Transverse colon (tissue), 4 donors: ENCODE measurements at regions not wholly inside any gene's neighbourhood (a gene's known extent, or its start where the extent isn't known, plus 50 kb on each side); places are given as distances from the start of the nearest gene placed in this dataset.

ENCODE experiments used
- DNase-seq: peaks from one replicate; pipeline ENCODE4 v3.0.0-alpha.2; 2019
- H3K27ac ChIP-seq, 4 donors: fragments of 200-600 bp; sonication (generic); 2 replicates each; pipeline ENCODE4 v1.5.1; 2016 to 2018; ENCODE audit warnings: inconsistent platforms in 4 of 4
- H3K27me3 ChIP-seq: fragments of 200-600 bp; sonication (generic); 2 replicates; pipeline ENCODE4 v1.5.1; 2017; ENCODE audit warnings: inconsistent platforms
- H3K36me3 ChIP-seq, 4 donors: fragments of 200-600 bp; sonication (generic); 2 replicates each; pipeline ENCODE4 v1.5.1; 2017 to 2019; ENCODE audit warnings: inconsistent platforms in 4 of 4
- H3K4me1 ChIP-seq, 4 donors: fragments of 200-600 bp; sonication (generic); 2 replicates each; pipeline ENCODE4 v1.5.1; 2017 to 2020; ENCODE audit warnings: inconsistent platforms in 4 of 4
- H3K4me3 ChIP-seq, 4 donors: fragments of 200-600 bp; sonication (generic); 1 replicate in 1 of 4; 2 replicates in 3 of 4; pipeline versions ENCODE4 v1.5.1 to v1.6.1; 2017 to 2019; ENCODE audit warnings: inconsistent platforms in 4 of 4
- H3K9me3 ChIP-seq, 2 donors: fragments of 200-600 bp; sonication (generic); 2 replicates each; pipeline ENCODE4 v1.5.1; 2017 to 2019; ENCODE audit warnings: inconsistent platforms in 2 of 2
- EP300 ChIP-seq: sonication (generic); formaldehyde crosslinking; IDR thresholded peaks from one replicate; pipeline ENCODE4 v1.6.1; 2017; ENCODE audit warnings: antibody characterized with exemption, low read depth
- POLR2A ChIP-seq: fragments of 450-650 bp; IDR thresholded peaks from one replicate; pipeline ENCODE4 v1.6.1; 2016; ENCODE audit warnings: antibody characterized with exemption, mild to moderate bottlenecking, moderate library complexity
- POLR2AphosphoS5 ChIP-seq, 3 donors: sonication (generic); formaldehyde crosslinking; IDR thresholded peaks; one replicate each; pipeline ENCODE4 v1.6.1; 2016; ENCODE audit warnings: antibody characterized with exemption in 3 of 3
- WGBS, 2 donors: methylation state at CpG; one replicate each; pipeline ENCODE4 v1.1.5; 2018; ENCODE audit warnings: low coverage in 1 of 2; 5-methylcytosine and 5-hydroxymethylcytosine counted together
- in situ Hi-C, 4 donors: fragments of 200-750 bp; cut with MboI; loops; one replicate each; pipeline versions ENCODE4 v1.15.0 to v1.15.1; 2017; ENCODE audit warnings: low sequenced_read_pairs in 3 of 4, low pct_ligation_motif_present in 1 of 4, low pct_unique_long_range_greater_than_20kb in 1 of 4
- intact Hi-C: fragments of 100-400 bp; cut with DNase I; formaldehyde crosslinking; loops from one replicate; pipeline ENCODE4 v1.15.1; 2023; ENCODE audit warnings: low total_unique reads
- TF ChIP-seq, protein P1 (sequence below), 5 experiments: fragments of 200-600 bp in 3 of 5; fragments of 450-650 bp in 2 of 5; sonication (generic) in 3 of 5; IDR thresholded peaks; 1 replicate in 2 of 5; 2 replicates in 3 of 5; pipeline ENCODE4 v1.5.1; 2016 to 2017; ENCODE audit warnings: antibody characterized with exemption in 5 of 5, inconsistent platforms in 3 of 5, mild to moderate bottlenecking in 2 of 5, moderate library complexity in 1 of 5

DNA sequence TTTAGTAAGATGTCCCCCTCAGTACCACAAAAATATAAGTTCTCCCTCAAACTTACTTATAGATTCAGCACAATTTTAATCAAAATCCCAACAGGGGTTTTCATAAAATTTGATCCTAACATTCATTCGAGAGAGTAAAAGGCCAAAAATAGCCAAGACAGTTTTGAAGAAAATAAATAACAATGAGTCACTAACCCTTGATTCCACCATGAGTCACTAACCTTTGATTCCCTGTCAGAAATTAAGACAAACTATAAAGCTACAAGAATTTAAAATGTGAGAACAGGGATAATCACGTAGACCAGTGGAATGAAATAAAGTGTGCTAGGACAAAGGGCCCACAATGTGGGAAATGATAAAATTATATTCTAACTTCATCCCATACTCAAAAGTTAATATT lies 320.3 kb downstream of the SUCLA2 start:
- H3K9me3 ChIP-seq, result no peaks in the 10 kb centered on the region
- no peaks in the 10 kb centered on the region for H3K27me3 ChIP-seq
- no peak for TF ChIP-seq EP300
- TF ChIP-seq, protein P1, sequence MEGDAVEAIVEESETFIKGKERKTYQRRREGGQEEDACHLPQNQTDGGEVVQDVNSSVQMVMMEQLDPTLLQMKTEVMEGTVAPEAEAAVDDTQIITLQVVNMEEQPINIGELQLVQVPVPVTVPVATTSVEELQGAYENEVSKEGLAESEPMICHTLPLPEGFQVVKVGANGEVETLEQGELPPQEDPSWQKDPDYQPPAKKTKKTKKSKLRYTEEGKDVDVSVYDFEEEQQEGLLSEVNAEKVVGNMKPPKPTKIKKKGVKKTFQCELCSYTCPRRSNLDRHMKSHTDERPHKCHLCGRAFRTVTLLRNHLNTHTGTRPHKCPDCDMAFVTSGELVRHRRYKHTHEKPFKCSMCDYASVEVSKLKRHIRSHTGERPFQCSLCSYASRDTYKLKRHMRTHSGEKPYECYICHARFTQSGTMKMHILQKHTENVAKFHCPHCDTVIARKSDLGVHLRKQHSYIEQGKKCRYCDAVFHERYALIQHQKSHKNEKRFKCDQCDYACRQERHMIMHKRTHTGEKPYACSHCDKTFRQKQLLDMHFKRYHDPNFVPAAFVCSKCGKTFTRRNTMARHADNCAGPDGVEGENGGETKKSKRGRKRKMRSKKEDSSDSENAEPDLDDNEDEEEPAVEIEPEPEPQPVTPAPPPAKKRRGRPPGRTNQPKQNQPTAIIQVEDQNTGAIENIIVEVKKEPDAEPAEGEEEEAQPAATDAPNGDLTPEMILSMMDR (IDR thresholded peaks at IDR 0.05), result no peak
- TF ChIP-seq POLR2AphosphoS5 (IDR thresholded peaks at IDR 0.05), result no peak
- TF ChIP-seq POLR2A, result no peak
- no peaks in the 10 kb centered on the region for H3K36me3 ChIP-seq
- H3K27ac ChIP-seq, result no peak overlapping the region
- no peaks in the 10 kb centered on the region for H3K4me1 ChIP-seq
- intact Hi-C loops, result no loop called here
- in situ Hi-C loops, result no loop called here
- WGBS, 2 donors, result 55 to 64% methylated on average over 1 to 2 of the region's 2 CpGs
- H3K4me3 ChIP-seq, result no peak overlapping the region
- DNase-seq, result no peak

DNA sequence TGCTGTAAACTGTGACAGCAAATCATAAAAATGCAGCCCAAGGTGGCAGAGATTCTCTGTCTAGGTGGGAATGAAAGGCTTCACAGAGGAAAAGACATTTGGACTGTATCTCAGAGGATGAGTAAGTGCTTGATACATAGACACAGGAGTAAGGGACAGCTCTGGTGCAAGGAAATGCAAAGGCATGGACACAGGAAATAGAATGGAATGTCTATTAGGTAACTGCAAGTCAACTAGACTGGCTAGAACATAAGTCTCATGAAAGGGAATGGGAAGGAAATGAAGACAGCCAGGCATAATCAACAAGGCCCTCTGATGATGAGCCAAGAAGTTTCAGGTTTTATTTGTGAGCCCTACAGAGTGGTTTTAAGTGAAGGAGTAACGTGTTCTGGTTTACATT lies 321.7 kb downstream of the SUCLA2 start:
- Histone ChIP-seq H3K36me3 (no peaks in the 10 kb centered on the region), H3K4me1 (no peaks in the 10 kb centered on the region), H3K4me3 (no peak overlapping the region), H3K27ac (no peak overlapping the region), H3K9me3 (no peaks in the 10 kb centered on the region), H3K27me3 (no peaks in the 10 kb centered on the region)
- TF ChIP-seq EP300 (no peak), POLR2A (no peak), POLR2AphosphoS5 (IDR thresholded peaks at IDR 0.05) (no peak)
- TF ChIP-seq, protein P1 (IDR thresholded peaks at IDR 0.05), result no peak
- WGBS, 2 donors, result 8 to 19% methylated on average over 1 of the region's 1 CpG
- intact Hi-C loops, result no loop called here
- no peak for DNase-seq
- in situ Hi-C loops, result no loop called here

DNA sequence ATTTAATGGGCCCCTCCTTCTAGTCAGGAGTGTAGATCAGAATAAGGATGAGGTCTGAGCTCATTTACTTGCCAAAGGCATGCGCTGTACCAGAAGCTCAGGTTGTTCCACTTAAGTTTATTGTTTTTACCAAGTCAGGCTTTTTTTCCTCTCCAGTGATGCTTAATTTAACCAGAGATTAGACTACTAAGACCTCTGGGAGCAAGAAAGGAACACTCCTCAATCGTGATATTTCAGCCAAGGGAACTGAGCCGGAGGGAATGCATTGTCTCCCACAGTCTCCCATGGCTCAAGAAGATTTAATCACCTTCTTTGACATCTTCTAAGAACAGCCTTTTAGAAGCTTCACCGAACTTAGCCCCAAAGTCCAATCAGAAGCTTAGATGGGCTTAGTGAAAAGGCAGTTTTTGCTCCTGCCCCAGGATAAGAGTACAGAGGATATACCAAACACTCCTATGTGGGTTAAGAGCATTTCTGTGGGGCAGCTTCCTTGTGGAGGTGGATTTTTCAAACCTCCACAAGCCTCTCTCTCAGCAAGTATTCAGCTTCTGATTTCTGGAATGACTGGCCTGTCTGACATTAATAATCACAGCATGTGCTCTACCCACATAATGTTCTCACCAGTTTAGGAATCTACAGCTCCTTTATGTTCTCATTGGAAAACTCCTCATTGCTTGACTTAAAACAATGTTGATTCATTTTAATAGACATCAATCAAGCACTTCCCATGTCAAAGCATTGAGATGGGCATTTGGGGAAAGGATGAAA lies 322.7 kb downstream of the SUCLA2 start:
- H3K9me3 ChIP-seq, result no peaks in the 10 kb centered on the region
- no peak for DNase-seq
- TF ChIP-seq POLR2AphosphoS5 (IDR thresholded peaks at IDR 0.05), result no peak
- no peak for TF ChIP-seq EP300
- TF ChIP-seq, protein P1 (IDR thresholded peaks at IDR 0.05), result no peak
- no peak for TF ChIP-seq POLR2A
- H3K4me3 ChIP-seq, result no peak overlapping the region
- H3K36me3 ChIP-seq, result no peaks in the 10 kb centered on the region
- intact Hi-C loops, result no loop called here
- no peaks in the 10 kb centered on the region for H3K27me3 ChIP-seq
- in situ Hi-C loops, result no loop called here
- no peak overlapping the region for H3K27ac ChIP-seq
- no peaks in the 10 kb centered on the region for H3K4me1 ChIP-seq
- WGBS, 2 donors, result 80 to 89% methylated on average over 3 to 4 of the region's 4 CpGs

DNA sequence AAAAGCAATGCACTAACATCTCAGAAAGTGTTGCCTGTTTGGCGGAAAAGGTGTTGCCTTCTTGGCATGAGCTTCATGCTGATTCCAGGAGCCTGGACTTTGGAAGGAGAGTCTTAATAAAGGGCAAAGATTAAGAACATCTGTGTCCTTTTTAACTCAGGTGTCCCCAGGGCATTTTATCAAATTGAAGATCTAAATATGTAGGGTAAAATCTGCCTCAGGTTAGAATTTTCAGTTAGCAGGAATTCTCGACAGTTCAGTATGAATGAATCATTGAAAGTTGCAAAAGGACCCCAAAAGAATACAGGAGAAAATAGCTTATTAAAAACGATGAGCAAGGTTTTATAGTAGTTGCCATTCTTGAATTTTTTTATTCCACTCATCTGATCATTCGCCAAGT lies 325.2 kb downstream of the SUCLA2 start:
- Histone ChIP-seq H3K4me3 (no peak overlapping the region), H3K4me1 (no peaks in the 10 kb centered on the region), H3K36me3 (no peaks in the 10 kb centered on the region), H3K27me3 (no peaks in the 10 kb centered on the region), H3K9me3 (no peaks in the 10 kb centered on the region), H3K27ac (no peak overlapping the region)
- no peak for DNase-seq
- WGBS, 2 donors, result 79 to 89% methylated on average over 4 of the region's 4 CpGs
- TF ChIP-seq POLR2A, result no peak
- TF ChIP-seq, protein P1 (IDR thresholded peaks at IDR 0.05), result no peak
- TF ChIP-seq EP300, result no peak
- TF ChIP-seq POLR2AphosphoS5 (IDR thresholded peaks at IDR 0.05), result no peak
- intact Hi-C loops, result no loop called here
- in situ Hi-C loops, result no loop called here
